ENCODE measurements at regions not wholly inside any gene's neighbourhood (a gene's known extent, or its start where the extent isn't known, plus 50 kb on each side); places are given as distances from the start of the nearest gene placed in this dataset.

DNA sequence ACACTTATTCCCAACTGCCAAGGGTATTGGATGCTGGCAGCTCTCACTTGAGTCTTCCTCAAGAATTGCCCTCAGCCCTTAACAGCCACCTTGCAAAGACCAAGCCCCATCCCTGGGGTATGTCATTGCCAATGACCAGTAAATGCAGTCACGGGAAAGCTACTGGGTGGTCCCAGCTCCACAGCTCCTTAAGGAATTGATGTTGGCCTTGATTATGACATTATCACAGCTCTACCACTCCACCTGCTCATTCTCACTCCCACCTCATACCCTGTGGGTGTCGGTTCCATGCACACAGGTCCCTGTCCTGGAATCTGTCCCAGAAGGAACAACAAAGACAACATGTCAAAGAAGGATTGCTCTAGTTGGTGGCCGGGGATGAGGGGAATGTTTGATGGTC lies 60.5 kb upstream of the GJB5 start:
- TF ChIP-seq POLR2A (IDR thresholded peaks at IDR 0.05; ENCODE audit: low read depth, low read length): no peak
- no peak for TF ChIP-seq POLR2AphosphoS5 (IDR thresholded peaks at IDR 0.05; ENCODE audit: low read depth, low read length)
- TF ChIP-seq TAF1 (IDR thresholded peaks at IDR 0.05; ENCODE audit: low read depth, low read length): no peak

Measured in GM12891 (cell line).